Astrocyte of the spinal cord (primary cell): ENCODE measurements at regions not wholly inside any gene's neighbourhood (a gene's known extent, or its start where the extent isn't known, plus 50 kb on each side); places are given as distances from the start of the nearest gene placed in this dataset.

ENCODE experiments used
- DNase-seq: peaks from one replicate; pipeline ENCODE4 v3.0.0; 2011; ENCODE audit warnings: low read depth, low spot score
- H3K4me3 ChIP-seq: 2 replicates; pipeline ENCODE4 v1.5.1; 2011; ENCODE audit warnings: low read depth, mild to moderate bottlenecking, low read length, moderate library complexity
- in situ Hi-C: cut with HindIII; loops from 2 replicates; pipeline ENCODE4 v1.10.0; 2017; ENCODE audit warnings: low sequenced_read_pairs
- TF ChIP-seq, protein P1 (sequence below): IDR thresholded peaks from 2 replicates; pipeline ENCODE4 v1.5.1; 2012; ENCODE audit warnings: low read depth, mild to moderate bottlenecking, low read length, inconsistent platforms

DNA sequence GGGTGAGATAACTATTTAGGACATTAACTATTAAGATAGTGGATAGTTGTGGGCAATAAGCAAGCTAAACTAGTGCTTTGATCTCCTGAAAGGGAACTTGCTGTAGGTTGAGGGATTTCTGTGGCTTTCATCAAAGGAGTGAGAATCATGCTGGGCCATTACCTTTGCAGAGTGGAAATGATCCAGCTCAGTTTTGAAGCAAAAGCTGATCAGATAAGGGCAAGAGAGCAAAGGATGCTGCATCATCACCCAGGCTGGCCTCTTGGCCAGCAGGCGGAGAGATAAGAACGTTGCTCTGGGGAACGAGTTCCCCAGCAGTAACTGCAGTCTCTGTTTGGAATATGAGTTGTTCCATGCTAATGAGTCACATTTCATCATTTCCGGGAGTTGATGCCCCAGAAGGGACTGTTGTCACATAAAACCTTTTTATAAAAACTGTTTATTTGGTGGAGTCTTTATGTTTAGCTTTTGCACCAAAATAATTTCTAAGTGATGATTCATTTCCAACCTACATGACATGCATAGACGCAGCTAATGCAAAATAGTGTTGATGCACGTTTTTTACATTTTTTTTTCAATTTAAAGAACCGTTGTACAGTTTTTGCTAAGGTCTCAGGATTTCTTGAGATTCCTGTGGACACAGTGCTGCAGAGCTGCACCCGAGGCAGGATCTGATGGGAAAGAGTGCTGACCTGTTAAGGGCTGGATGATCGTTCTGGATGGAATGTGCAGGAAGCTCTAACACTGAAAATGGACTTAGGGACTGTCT, 99.3 kb downstream of the ACTBL2 start:
- in situ Hi-C loops: no loop called here
- TF ChIP-seq, protein P1, sequence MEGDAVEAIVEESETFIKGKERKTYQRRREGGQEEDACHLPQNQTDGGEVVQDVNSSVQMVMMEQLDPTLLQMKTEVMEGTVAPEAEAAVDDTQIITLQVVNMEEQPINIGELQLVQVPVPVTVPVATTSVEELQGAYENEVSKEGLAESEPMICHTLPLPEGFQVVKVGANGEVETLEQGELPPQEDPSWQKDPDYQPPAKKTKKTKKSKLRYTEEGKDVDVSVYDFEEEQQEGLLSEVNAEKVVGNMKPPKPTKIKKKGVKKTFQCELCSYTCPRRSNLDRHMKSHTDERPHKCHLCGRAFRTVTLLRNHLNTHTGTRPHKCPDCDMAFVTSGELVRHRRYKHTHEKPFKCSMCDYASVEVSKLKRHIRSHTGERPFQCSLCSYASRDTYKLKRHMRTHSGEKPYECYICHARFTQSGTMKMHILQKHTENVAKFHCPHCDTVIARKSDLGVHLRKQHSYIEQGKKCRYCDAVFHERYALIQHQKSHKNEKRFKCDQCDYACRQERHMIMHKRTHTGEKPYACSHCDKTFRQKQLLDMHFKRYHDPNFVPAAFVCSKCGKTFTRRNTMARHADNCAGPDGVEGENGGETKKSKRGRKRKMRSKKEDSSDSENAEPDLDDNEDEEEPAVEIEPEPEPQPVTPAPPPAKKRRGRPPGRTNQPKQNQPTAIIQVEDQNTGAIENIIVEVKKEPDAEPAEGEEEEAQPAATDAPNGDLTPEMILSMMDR: peak; percentile 49
- peak; percentile 88 for DNase-seq
- no peak overlapping the region for H3K4me3 ChIP-seq

DNA sequence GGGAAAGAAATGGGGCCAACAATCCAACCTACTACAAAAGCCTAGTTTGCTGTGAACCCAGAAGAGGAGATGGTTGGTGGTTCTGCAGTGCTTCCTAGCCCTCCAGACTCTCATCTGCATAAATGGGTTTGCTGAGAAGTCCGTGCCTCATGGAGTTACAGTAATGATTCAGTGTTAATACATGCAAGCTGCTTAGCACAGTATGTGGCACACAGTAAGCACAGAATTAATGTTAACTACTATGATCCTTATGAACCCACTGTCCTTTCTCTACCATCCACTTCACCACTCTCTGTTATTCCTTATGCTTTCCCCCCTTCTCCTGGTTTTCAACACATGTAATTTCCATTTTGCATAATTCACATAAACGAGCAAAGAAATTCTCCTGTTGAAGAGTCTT, 100.0 kb downstream of the ACTBL2 start:
- TF ChIP-seq, protein P1: no peak
- no peak for DNase-seq
- no peak overlapping the region for H3K4me3 ChIP-seq
- in situ Hi-C loops: no loop called here

DNA sequence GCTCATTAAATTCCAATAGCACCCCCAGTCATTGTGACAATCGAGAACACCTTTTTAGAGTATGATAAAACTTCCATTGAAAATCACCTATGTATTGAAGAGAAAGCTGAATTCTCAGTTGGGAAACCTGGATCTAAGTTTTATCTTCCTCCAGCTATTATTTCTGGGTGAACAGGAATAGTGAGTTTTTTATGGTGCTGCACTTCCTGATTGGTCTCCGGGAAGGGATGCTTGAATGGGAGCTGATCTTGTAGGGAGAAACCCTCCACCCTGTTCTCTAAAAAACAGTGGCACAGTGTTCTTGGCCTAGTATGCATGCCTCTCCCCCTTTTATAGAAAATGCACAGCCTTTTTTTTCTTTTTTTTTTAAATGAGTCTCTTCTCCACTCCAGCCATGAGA, 112.2 kb downstream of the ACTBL2 start:
- DNase-seq: no peak
- TF ChIP-seq, protein P1: no peak
- in situ Hi-C loops: no loop called here

DNA sequence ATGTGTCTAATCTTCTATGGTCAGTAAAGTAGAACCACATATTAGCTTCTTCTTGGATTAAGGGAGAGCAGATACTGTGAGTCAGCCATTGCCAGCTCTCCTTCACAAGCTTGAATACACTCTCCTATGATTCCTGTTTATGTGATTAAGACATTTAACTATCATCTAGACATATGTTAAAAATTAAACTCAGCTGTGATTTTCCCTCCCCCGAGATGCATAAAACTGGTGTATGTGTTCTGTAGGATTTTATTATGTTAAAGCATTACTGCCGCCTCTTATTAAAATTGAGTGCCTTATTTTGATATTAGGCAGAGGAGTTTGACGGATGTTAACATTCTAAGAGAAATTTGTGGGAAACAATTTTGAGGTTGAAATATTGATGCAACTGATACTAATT, 114.6 kb downstream of the ACTBL2 start:
- no peak overlapping the region for H3K4me3 ChIP-seq
- in situ Hi-C loops: no loop called here
- TF ChIP-seq, protein P1: no peak
- DNase-seq: no peak

More for the DNA sequence above, 112.2 kb downstream of the ACTBL2 start:
- H3K4me3 ChIP-seq: no peak overlapping the region

DNA sequence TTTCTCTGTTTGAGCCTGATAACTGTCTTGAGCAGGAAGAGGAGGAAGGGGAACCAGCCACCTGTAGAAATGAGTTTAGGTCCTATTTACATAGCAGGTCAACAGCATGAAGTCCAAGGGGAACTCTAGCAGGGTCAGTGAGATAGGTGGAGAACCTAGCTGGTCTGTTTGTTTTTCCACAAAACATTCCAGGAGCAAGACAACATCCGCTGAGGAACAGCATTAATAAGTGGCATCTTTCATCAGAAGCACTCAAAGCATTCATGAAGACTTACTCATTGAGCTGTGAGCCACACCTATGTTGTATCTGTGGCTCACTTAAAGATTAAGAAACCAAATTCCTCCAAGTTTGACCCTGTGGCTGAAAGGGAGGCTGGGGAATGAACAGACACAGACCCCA, 115.9 kb downstream of the ACTBL2 start:
- DNase-seq: no peak
- no peak overlapping the region for H3K4me3 ChIP-seq
- TF ChIP-seq, protein P1: no peak
- in situ Hi-C loops: no loop called here

DNA sequence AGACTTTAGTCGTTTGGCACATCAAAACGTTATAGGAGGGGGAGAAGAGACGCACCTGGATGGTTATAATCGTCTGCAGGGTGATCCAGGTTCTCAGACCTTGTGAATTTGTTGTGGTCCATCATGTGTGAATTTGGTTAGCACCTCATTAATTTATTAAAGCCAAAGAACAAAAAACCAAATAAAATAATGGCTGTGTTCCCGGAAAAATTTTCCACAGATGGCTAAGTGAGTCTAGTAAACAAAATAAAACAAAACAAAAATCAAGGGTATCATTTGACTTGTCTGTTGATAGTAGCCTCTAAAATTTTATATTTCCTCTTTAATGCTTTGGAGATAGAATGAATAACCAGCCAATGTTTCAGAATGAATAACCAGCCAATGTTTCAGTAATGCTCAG, 119.7 kb downstream of the ACTBL2 start:
- TF ChIP-seq, protein P1: no peak
- H3K4me3 ChIP-seq: no peak overlapping the region
- DNase-seq: no peak
- in situ Hi-C loops: no loop called here

DNA sequence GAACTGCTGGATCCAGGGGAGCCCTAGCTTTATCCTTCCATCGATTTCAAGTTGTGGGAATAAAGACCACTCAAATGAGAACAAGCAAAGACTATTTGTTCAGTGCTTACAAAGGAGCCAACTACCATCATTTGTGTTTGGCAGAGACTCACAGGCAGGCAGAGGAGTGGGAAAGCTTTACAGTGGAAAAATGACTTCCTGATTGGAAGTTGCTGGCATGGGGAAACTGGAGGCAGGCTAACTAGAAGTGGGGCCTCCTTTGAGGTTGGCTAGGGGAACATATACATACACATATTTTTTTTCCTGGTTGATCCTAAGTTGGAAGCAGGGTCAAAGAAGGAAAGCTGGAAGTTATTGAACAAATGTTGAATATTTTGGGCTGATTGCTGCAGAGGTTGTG, 121.7 kb downstream of the ACTBL2 start:
- in situ Hi-C loops: no loop called here
- TF ChIP-seq, protein P1: no peak
- DNase-seq: no peak
- H3K4me3 ChIP-seq: no peak overlapping the region
